ENCODE measurements at regions not wholly inside any gene's neighbourhood (a gene's known extent, or its start where the extent isn't known, plus 50 kb on each side); places are given as distances from the start of the nearest gene placed in this dataset.

- in situ Hi-C loops (cut with HindIII; ENCODE audit: low sequenced_read_pairs), result no loop called here
- no peak for TF ChIP-seq CTCF (IDR thresholded peaks at IDR 0.05; ENCODE audit: low read depth, low read length, missing control alignments)
- no peak overlapping the region for H3K4me3 ChIP-seq (ENCODE audit: low read depth, low read length)
- DNase-seq (ENCODE audit: low read depth), result no peak
Measured at GRCh38 chr17:62905233-62905632, 60.8 kb upstream of the TANC2 start.

GRCh38 chr17:62902531-62903220, 63.4 kb upstream of the TANC2 start:
- no peak overlapping the region for H3K4me3 ChIP-seq (ENCODE audit: low read depth, low read length)
- no peak for TF ChIP-seq CTCF (IDR thresholded peaks at IDR 0.05; ENCODE audit: low read depth, low read length, missing control alignments)
- in situ Hi-C loops (cut with HindIII; ENCODE audit: low sequenced_read_pairs), result no loop called here
- no peak for DNase-seq (ENCODE audit: low read depth)

GRCh38 chr17:62901544-62901943, 64.5 kb upstream of the TANC2 start:
- no peak for DNase-seq (ENCODE audit: low read depth)
- no peak overlapping the region for H3K4me3 ChIP-seq (ENCODE audit: low read depth, low read length)
- in situ Hi-C loops (cut with HindIII; ENCODE audit: low sequenced_read_pairs), result no loop called here

GRCh38 chr17:62900096-62900495, 65.9 kb upstream of the TANC2 start:
- in situ Hi-C loops (cut with HindIII; ENCODE audit: low sequenced_read_pairs), result no loop called here
- H3K4me3 ChIP-seq (ENCODE audit: low read depth, low read length), result no peak overlapping the region
- no peak for DNase-seq (ENCODE audit: low read depth)
- TF ChIP-seq CTCF (IDR thresholded peaks at IDR 0.05; ENCODE audit: low read depth, low read length, missing control alignments), result no peak

More at GRCh38 chr17:62901544-62901943, 64.5 kb upstream of the TANC2 start:
- TF ChIP-seq CTCF (IDR thresholded peaks at IDR 0.05; ENCODE audit: low read depth, low read length, missing control alignments), result no peak

GRCh38 chr17:62899361-62899760, 66.7 kb upstream of the TANC2 start:
- no peak for TF ChIP-seq CTCF (IDR thresholded peaks at IDR 0.05; ENCODE audit: low read depth, low read length, missing control alignments)
- no peak for DNase-seq (ENCODE audit: low read depth)
- in situ Hi-C loops (cut with HindIII; ENCODE audit: low sequenced_read_pairs), result no loop called here
- H3K4me3 ChIP-seq (ENCODE audit: low read depth, low read length), result no peak overlapping the region

GRCh38 chr17:62898239-62898864, 67.7 kb upstream of the TANC2 start:
- H3K4me3 ChIP-seq (ENCODE audit: low read depth, low read length), result no peak overlapping the region
- DNase-seq (ENCODE audit: low read depth), result no peak
- in situ Hi-C loops (cut with HindIII; ENCODE audit: low sequenced_read_pairs), result no loop called here
- no peak for TF ChIP-seq CTCF (IDR thresholded peaks at IDR 0.05; ENCODE audit: low read depth, low read length, missing control alignments)
